ENCODE measurements at regions not wholly inside any gene's neighbourhood (a gene's known extent, or its start where the extent isn't known, plus 50 kb on each side); places are given as distances from the start of the nearest gene placed in this dataset.

- no peak for TF ChIP-seq GATA2 (IDR thresholded peaks at IDR 0.05; ENCODE audit: low read depth, low read length)
- TF ChIP-seq GATA3 (IDR thresholded peaks at IDR 0.05; ENCODE audit: low read depth, low read length) = no peak
Observed at GRCh38 chr9:119697996-119698395, 328.8 kb upstream of the BRINP1 start.

Data from SH-SY5Y (cell line).